MCF 10A (cell line): ENCODE measurements at regions not wholly inside any gene's neighbourhood (a gene's known extent, or its start where the extent isn't known, plus 50 kb on each side); places are given as distances from the start of the nearest gene placed in this dataset.
A peak's percentile ranks its signal among the peaks of the same experiment; 100 is the strongest.

ENCODE experiments used
- BruUV-seq: library from RNA; stranded (reverse); fragments of 400-500 nt; replicated peaks from 2 replicates; lab custom pipeline; 2021; lab: Mats Ljungman, UMichigan
- CTCF ChIA-PET: fragments of 300-600 bp; sonication (Branson Sonifier 250); formaldehyde crosslinking; extraction: SDS; loops from one replicate; lab custom pipeline; 2021; ENCODE audit warnings: antibody characterized with exemption, inconsistent platforms; lab: Yijun Ruan, JAX
- POLR2A ChIA-PET: fragments of 300-600, 350-650 bp; sonication (Branson Sonifier 250); formaldehyde crosslinking; extraction: SDS; loops from one replicate; lab custom pipeline; 2020; ENCODE audit warnings: antibody characterized with exemption, inconsistent platforms; lab: Yijun Ruan, JAX
- DNase-seq: peaks from one replicate; pipeline ENCODE4 v3.0.0-alpha.2; 2018; ENCODE audit not compliant: unreplicated experiment
- H3K27ac Mint-ChIP-seq: one replicate; pipeline ENCODE4 v1.8.0; 2022; ENCODE audit warnings: mild to moderate bottlenecking, low read depth, mixed read lengths; ENCODE audit not compliant: unreplicated experiment
- H3K27me3 Mint-ChIP-seq: one replicate; pipeline ENCODE4 v1.8.0; 2022; ENCODE audit warnings: mixed read lengths; ENCODE audit not compliant: insufficient read depth, unreplicated experiment
- H3K36me3 Mint-ChIP-seq: one replicate; pipeline ENCODE4 v1.8.0; 2022; ENCODE audit warnings: mild to moderate bottlenecking, moderate library complexity, mixed read lengths; ENCODE audit not compliant: insufficient read depth, unreplicated experiment
- H3K4me1 Mint-ChIP-seq: one replicate; pipeline ENCODE4 v1.8.0; 2022; ENCODE audit warnings: mixed read lengths; ENCODE audit not compliant: insufficient read depth, unreplicated experiment
- H3K4me3 Mint-ChIP-seq: one replicate; pipeline ENCODE4 v1.8.0; 2022; ENCODE audit warnings: mild to moderate bottlenecking, moderate library complexity, mixed read lengths; ENCODE audit not compliant: unreplicated experiment
- H3K9me3 Mint-ChIP-seq: one replicate; pipeline ENCODE4 v1.8.0; 2022; ENCODE audit warnings: mixed read lengths; ENCODE audit not compliant: unreplicated experiment
- CTCF ChIP-seq: fragments of 200-600 bp; IDR thresholded peaks from one replicate; pipeline ENCODE4 v1.8.0; 2022; ENCODE audit warnings: antibody characterized with exemption, mild to moderate bottlenecking; ENCODE audit not compliant: unreplicated experiment
- intact Hi-C: fragments of 100-400 bp; cut with micrococcal nuclease; formaldehyde crosslinking; loops from 2 replicates; pipeline ENCODE4 v1.14.1; 2022

GRCh38 chr13:69168436-69168835 lies 939.2 kb upstream of the ATXN8OS start:
- Mint-ChIP-seq H3K27me3 (no peaks in the 10 kb centered on the region), H3K9me3 (no peaks in the 10 kb centered on the region), H3K4me1 (no peaks in the 10 kb centered on the region), H3K27ac (no peak overlapping the region), H3K36me3 (no peaks in the 10 kb centered on the region), H3K4me3 (no peak overlapping the region)
- TF ChIP-seq CTCF, result no peak
- ChIA-PET POLR2A (no interaction called here), CTCF (interaction anchor here (0.6 kb wide), 1 partner anchor 296 kb away, joined by 3 read pairs; no protein-coding TSS in a partner anchor)
- no peak for DNase-seq
- BruUV-seq, result no TSS peak
- intact Hi-C loops, result no loop called here

GRCh38 chr13:69155136-69155535 lies 952.5 kb upstream of the ATXN8OS start:
- intact Hi-C loops, result no loop called here
- Mint-ChIP-seq H3K4me1 (no peaks in the 10 kb centered on the region), H3K4me3 (no peak overlapping the region), H3K9me3 (no peaks in the 10 kb centered on the region), H3K27me3 (no peaks in the 10 kb centered on the region), H3K36me3 (no peaks in the 10 kb centered on the region), H3K27ac (no peak overlapping the region)
- TF ChIP-seq CTCF, result no peak
- BruUV-seq, result no TSS peak
- no peak for DNase-seq
- ChIA-PET CTCF (no interaction called here), POLR2A (interaction anchor here (1.0 kb wide), 1 partner anchor 16 kb away, joined by 3 read pairs; no protein-coding TSS in a partner anchor)

GRCh38 chr13:69142101-69142500 lies 965.5 kb upstream of the ATXN8OS start:
- no peak overlapping the region for H3K4me3 Mint-ChIP-seq
- no peaks in the 10 kb centered on the region for H3K4me1 Mint-ChIP-seq
- no peak for DNase-seq
- ChIA-PET POLR2A (interaction anchor here (0.6 kb wide), 1 partner anchor 97 kb away, joined by 4 read pairs; no protein-coding TSS in a partner anchor), CTCF (interaction anchor here (0.6 to 0.9 kb wide), 2 partner anchors 25 to 383 kb away, joined by 3 read pairs; no protein-coding TSS in a partner anchor)
- BruUV-seq, result no TSS peak
- H3K27me3 Mint-ChIP-seq, result no peaks in the 10 kb centered on the region
- no peaks in the 10 kb centered on the region for H3K9me3 Mint-ChIP-seq
- H3K36me3 Mint-ChIP-seq, result no peaks in the 10 kb centered on the region
- no peak for TF ChIP-seq CTCF
- H3K27ac Mint-ChIP-seq, result no peak overlapping the region
- intact Hi-C loops, result no loop called here

GRCh38 chr13:69124996-69125395 lies 982.6 kb upstream of the ATXN8OS start:
- Mint-ChIP-seq H3K9me3 (peaks cover 13% of the 10 kb centered on the region), H3K36me3 (no peaks in the 10 kb centered on the region), H3K4me3 (no peak overlapping the region), H3K27me3 (no peaks in the 10 kb centered on the region), H3K27ac (no peak overlapping the region), H3K4me1 (peaks cover 10% of the 10 kb centered on the region)
- intact Hi-C loops, result no loop called here
- DNase-seq, result peak; percentile 46
- POLR2A ChIA-PET, result interaction anchor here (0.7 kb wide), 1 partner anchor 176 kb away, joined by 3 read pairs; no protein-coding TSS in a partner anchor
- no peak for TF ChIP-seq CTCF
- CTCF ChIA-PET, result interaction anchor here (0.6 kb wide), 2 partner anchors 23 to 337 kb away, joined by 3 read pairs; no protein-coding TSS in a partner anchor
- BruUV-seq, result no TSS peak
